WTC11 (cell line): ENCODE measurements at regions not wholly inside any gene's neighbourhood (a gene's known extent, or its start where the extent isn't known, plus 50 kb on each side); places are given as distances from the start of the nearest gene placed in this dataset.
"Not testable (repeated sequence)": the region's sequence is repeated elsewhere in the genome, so short reads cannot be mapped to it uniquely, and the experiment has no call there.

Experiments used
- CREB1 ChIP-seq: sonication (generic); formaldehyde crosslinking; IDR thresholded peaks from 2 replicates; pipeline ENCODE4 v1.8.0; 2023; ENCODE audit warnings: mild to moderate bottlenecking, missing genetic modification reagents
- CREM ChIP-seq: sonication (generic); formaldehyde crosslinking; IDR thresholded peaks from 2 replicates; pipeline ENCODE4 v1.8.1; 2022; ENCODE audit warnings: mild to moderate bottlenecking, missing genetic modification reagents, moderate library complexity
- CTCF ChIP-seq: fragments of 200-600 bp; IDR thresholded peaks from 2 replicates; pipeline ENCODE4 v1.8.0; 2022; ENCODE audit warnings: antibody characterized with exemption
- MLX ChIP-seq: sonication (generic); formaldehyde crosslinking; IDR thresholded peaks from 2 replicates; pipeline ENCODE4 v1.8.1; 2023; ENCODE audit warnings: mild to moderate bottlenecking, missing genetic modification reagents, moderate library complexity
- TF ChIP-seq, protein P1 (sequence below): sonication (generic); formaldehyde crosslinking; conservative IDR thresholded peaks from 2 replicates; pipeline ENCODE4 v1.8.1; 2023; ENCODE audit warnings: mild to moderate bottlenecking, low read depth, missing genetic modification reagents, moderate library complexity
- TF ChIP-seq, protein P2 (sequence below): sonication (generic); formaldehyde crosslinking; IDR thresholded peaks from 2 replicates; pipeline ENCODE4 v1.8.1; 2023; ENCODE audit warnings: mild to moderate bottlenecking, missing genetic modification reagents

DNA sequence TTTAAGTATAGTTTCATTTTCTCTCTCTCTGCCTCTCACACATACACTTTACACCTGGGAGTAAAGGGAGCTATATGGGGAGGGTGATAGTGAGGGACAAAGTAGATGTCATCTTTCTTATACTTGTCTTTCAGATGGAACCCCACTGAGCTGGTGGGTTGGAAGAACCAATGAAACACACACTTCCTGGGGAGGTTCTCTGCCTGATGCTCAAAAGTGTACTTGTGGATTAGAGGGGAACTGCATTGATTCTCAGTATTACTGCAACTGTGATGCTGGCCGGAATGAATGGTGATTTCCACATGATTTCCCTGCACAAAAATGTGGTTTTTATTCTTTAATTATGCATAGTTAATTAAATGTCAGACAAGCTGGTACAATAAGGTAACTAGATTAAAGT lies 256.6 kb upstream of the SPATA31A3 start:
- not testable (repeated sequence) for TF ChIP-seq CTCF; CREB1 (CRISPR knock-in tag); CREM (CRISPR knock-in tag); MLX (CRISPR knock-in tag)
- TF ChIP-seq, protein P1, sequence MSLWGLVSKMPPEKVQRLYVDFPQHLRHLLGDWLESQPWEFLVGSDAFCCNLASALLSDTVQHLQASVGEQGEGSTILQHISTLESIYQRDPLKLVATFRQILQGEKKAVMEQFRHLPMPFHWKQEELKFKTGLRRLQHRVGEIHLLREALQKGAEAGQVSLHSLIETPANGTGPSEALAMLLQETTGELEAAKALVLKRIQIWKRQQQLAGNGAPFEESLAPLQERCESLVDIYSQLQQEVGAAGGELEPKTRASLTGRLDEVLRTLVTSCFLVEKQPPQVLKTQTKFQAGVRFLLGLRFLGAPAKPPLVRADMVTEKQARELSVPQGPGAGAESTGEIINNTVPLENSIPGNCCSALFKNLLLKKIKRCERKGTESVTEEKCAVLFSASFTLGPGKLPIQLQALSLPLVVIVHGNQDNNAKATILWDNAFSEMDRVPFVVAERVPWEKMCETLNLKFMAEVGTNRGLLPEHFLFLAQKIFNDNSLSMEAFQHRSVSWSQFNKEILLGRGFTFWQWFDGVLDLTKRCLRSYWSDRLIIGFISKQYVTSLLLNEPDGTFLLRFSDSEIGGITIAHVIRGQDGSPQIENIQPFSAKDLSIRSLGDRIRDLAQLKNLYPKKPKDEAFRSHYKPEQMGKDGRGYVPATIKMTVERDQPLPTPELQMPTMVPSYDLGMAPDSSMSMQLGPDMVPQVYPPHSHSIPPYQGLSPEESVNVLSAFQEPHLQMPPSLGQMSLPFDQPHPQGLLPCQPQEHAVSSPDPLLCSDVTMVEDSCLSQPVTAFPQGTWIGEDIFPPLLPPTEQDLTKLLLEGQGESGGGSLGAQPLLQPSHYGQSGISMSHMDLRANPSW = not testable (repeated sequence)
- TF ChIP-seq, protein P2, sequence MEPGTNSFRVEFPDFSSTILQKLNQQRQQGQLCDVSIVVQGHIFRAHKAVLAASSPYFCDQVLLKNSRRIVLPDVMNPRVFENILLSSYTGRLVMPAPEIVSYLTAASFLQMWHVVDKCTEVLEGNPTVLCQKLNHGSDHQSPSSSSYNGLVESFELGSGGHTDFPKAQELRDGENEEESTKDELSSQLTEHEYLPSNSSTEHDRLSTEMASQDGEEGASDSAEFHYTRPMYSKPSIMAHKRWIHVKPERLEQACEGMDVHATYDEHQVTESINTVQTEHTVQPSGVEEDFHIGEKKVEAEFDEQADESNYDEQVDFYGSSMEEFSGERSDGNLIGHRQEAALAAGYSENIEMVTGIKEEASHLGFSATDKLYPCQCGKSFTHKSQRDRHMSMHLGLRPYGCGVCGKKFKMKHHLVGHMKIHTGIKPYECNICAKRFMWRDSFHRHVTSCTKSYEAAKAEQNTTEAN (CRISPR knock-in tag) = not testable (repeated sequence)
